ENCODE measurements at regions not wholly inside any gene's neighbourhood (a gene's known extent, or its start where the extent isn't known, plus 50 kb on each side); places are given as distances from the start of the nearest gene placed in this dataset.
A peak's percentile ranks its signal among the peaks of the same experiment; 100 is the strongest.
"Not testable (repeated sequence)": the region's sequence is repeated elsewhere in the genome, so short reads cannot be mapped to it uniquely, and the experiment has no call there.

DNA sequence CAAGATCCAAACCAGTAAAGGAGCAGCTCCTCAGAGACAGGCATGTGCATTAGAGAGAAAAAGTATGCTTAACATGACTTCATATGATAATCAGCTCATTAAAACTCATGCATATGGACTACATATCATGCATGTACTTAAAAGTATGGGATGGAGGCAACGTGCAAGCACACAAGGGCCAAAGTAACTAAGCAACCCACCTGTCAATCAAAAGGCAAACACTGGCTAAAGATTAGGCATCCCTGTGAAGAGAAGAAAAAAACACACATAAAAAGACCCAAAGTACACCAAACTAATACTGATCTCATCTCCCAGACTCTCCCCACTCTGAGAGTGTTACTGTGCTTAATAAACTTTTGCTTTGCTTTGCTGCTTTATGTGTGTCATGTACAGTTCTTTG is 61.2 kb downstream of the PPIAL4C start:
- H3K79me1 ChIP-seq (ENCODE audit: low read length): not testable (repeated sequence)

DNA sequence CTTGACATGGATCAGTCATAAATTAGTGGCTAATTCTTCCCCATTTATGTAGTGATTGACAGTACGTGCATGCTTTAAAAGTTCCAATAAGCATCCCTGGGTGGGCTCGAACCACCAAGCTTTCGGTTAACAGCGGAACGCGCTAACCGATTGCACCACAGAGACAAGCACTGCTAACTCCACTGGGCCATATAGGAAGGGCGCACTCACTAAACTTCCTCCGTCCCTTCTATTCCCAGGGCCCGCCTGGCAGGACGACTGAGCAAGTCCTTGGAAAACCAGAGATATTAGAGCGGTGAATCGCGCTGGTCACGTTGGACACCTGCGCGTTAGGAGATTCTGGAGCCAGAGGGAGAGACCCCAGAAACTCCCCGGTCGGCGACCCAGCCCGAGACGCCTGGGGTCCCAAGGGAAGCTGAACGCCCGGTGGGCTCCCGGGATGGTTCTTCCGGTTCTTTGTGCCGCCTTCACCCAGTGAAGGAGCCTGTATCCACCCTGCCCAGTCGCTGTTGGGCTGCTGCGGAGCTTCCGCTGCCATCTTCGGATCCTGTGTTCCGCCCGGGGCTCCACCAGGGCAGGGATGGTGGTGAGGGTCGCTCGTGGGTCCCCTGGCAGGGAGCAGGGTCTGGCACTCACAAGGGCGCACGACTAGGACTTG is 62.8 kb downstream of the PPIAL4C start:
- not testable (repeated sequence) for H3K18ac ChIP-seq (ENCODE audit: low read length); H3K4me2 ChIP-seq (ENCODE audit: low read length); H3K23ac ChIP-seq (ENCODE audit: low read length); H3K79me1 ChIP-seq (ENCODE audit: low read length); H4K5ac ChIP-seq (ENCODE audit: low read length); H2BK120ac ChIP-seq (ENCODE audit: low read depth, low read length); H3K4ac ChIP-seq (ENCODE audit: low read depth, low read length); H3K27me3 ChIP-seq (ENCODE audit: insufficient read depth, low read length, poor library complexity); H2AK5ac ChIP-seq (ENCODE audit: low read length); H4K8ac ChIP-seq (ENCODE audit: low read depth, low read length); H2BK15ac ChIP-seq (replicated peaks; ENCODE audit: low read depth); H3K4me1 ChIP-seq (ENCODE audit: control insufficient read depth, low read depth, low read length); H3K79me2 ChIP-seq (ENCODE audit: control insufficient read depth, insufficient read depth, low read length); H2BK5ac ChIP-seq (ENCODE audit: low read length); H3K36me3 ChIP-seq (ENCODE audit: control insufficient read depth, insufficient read depth, low read length); H3K27ac ChIP-seq (ENCODE audit: low read depth, low read length)
- WGBS (ENCODE audit: extremely low coverage, insufficient coverage, low lambda C conversion rate): no CpG with 5 or more reads among the region's 37 CpGs
- Histone ChIP-seq H3K56ac (ENCODE audit: low read length) (peak overlapping the region; percentile 70), H3K4me3 (ENCODE audit: low read length) (peak overlapping the region; percentile 29), H3K9ac (ENCODE audit: low read length) (peak overlapping the region; percentile 49)
- DNase-seq: peak; percentile 36

More for the DNA sequence above, 61.2 kb downstream of the PPIAL4C start:
- not testable (repeated sequence) for H2BK15ac ChIP-seq (replicated peaks; ENCODE audit: low read depth); H2BK120ac ChIP-seq (ENCODE audit: low read depth, low read length); H3K56ac ChIP-seq (ENCODE audit: low read length); H2BK5ac ChIP-seq (ENCODE audit: low read length); H3K79me2 ChIP-seq (ENCODE audit: control insufficient read depth, insufficient read depth, low read length); H3K4me2 ChIP-seq (ENCODE audit: low read length); H2AK5ac ChIP-seq (ENCODE audit: low read length); H4K8ac ChIP-seq (ENCODE audit: low read depth, low read length); H3K18ac ChIP-seq (ENCODE audit: low read length); H3K4ac ChIP-seq (ENCODE audit: low read depth, low read length); H3K9ac ChIP-seq (ENCODE audit: low read length); DNase-seq; H3K36me3 ChIP-seq (ENCODE audit: control insufficient read depth, insufficient read depth, low read length); H3K23ac ChIP-seq (ENCODE audit: low read length); H3K4me1 ChIP-seq (ENCODE audit: control insufficient read depth, low read depth, low read length); H4K5ac ChIP-seq (ENCODE audit: low read length); H3K27me3 ChIP-seq (ENCODE audit: insufficient read depth, low read length, poor library complexity); H3K27ac ChIP-seq (ENCODE audit: low read depth, low read length); H3K4me3 ChIP-seq (ENCODE audit: low read length)
- no CpG with 5 or more reads among the region's 1 CpG for WGBS (ENCODE audit: extremely low coverage, insufficient coverage, low lambda C conversion rate)

DNA sequence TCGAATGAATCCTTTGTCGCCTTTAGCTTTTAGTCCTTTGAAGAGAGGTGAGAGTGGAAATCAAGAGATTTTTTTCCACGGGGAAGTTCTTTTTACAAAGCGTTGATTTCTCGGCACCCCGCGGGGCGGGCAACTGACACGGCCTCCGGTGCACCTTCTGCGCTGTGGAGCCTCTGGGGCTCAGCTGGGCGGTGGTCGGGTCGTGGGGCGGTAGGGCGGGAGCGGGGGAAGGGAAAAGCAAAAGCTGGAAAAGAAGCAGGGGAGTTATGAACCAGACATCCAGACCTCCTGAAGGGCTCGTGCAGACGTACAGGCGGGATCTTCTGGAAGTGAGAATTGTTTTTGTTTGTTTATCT is 63.3 kb downstream of the PPIAL4C start:
- H4K8ac ChIP-seq (ENCODE audit: low read depth, low read length); H3K79me1 ChIP-seq (ENCODE audit: low read length); H4K5ac ChIP-seq (ENCODE audit: low read length); H3K4me1 ChIP-seq (ENCODE audit: control insufficient read depth, low read depth, low read length); H3K36me3 ChIP-seq (ENCODE audit: control insufficient read depth, insufficient read depth, low read length); H2BK15ac ChIP-seq (replicated peaks; ENCODE audit: low read depth); H2BK5ac ChIP-seq (ENCODE audit: low read length); H3K4me3 ChIP-seq (ENCODE audit: low read length); H2AK5ac ChIP-seq (ENCODE audit: low read length); H3K4me2 ChIP-seq (ENCODE audit: low read length); H3K23ac ChIP-seq (ENCODE audit: low read length); H3K27ac ChIP-seq (ENCODE audit: low read depth, low read length); H3K27me3 ChIP-seq (ENCODE audit: insufficient read depth, low read length, poor library complexity); H3K79me2 ChIP-seq (ENCODE audit: control insufficient read depth, insufficient read depth, low read length); DNase-seq; H3K4ac ChIP-seq (ENCODE audit: low read depth, low read length); H2BK120ac ChIP-seq (ENCODE audit: low read depth, low read length): not testable (repeated sequence)
- no CpG with 5 or more reads among the region's 20 CpGs for WGBS (ENCODE audit: extremely low coverage, insufficient coverage, low lambda C conversion rate)
- Histone ChIP-seq H3K9ac (ENCODE audit: low read length) (peak overlapping the region; percentile 49), H3K18ac (ENCODE audit: low read length) (peak overlapping the region; percentile 51), H3K56ac (ENCODE audit: low read length) (peak overlapping the region; percentile 67)

DNA sequence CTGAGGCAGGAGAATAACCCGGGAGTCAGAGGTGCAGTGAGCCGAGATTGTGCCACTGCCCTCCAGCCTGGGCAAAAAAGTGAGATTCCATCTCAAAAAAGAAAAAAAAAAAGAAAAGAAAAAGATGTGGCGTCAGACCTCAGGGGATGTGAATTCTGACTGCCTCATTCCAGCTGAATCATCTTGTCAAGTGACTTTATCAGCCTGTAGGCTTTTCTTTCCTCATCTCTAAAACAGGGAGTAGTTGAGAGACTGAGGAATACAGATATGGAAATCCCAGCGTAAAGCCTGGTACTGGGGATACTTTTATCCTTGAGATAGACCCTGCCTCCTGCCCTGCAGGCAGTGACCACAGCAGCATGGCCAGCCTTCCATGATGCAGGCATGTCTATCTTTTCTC is 74.1 kb downstream of the PPIAL4C start:
- H4K5ac ChIP-seq (ENCODE audit: low read length); H3K4me3 ChIP-seq (ENCODE audit: low read length); H3K36me3 ChIP-seq (ENCODE audit: control insufficient read depth, insufficient read depth, low read length); DNase-seq; H3K23ac ChIP-seq (ENCODE audit: low read length); H3K79me1 ChIP-seq (ENCODE audit: low read length); H3K4me2 ChIP-seq (ENCODE audit: low read length); H3K4ac ChIP-seq (ENCODE audit: low read depth, low read length); H2BK120ac ChIP-seq (ENCODE audit: low read depth, low read length); H3K56ac ChIP-seq (ENCODE audit: low read length); H3K27me3 ChIP-seq (ENCODE audit: insufficient read depth, low read length, poor library complexity); H2AK5ac ChIP-seq (ENCODE audit: low read length); H3K18ac ChIP-seq (ENCODE audit: low read length); H3K9ac ChIP-seq (ENCODE audit: low read length); H3K27ac ChIP-seq (ENCODE audit: low read depth, low read length); H2BK15ac ChIP-seq (replicated peaks; ENCODE audit: low read depth); H3K4me1 ChIP-seq (ENCODE audit: control insufficient read depth, low read depth, low read length); H2BK5ac ChIP-seq (ENCODE audit: low read length); H3K79me2 ChIP-seq (ENCODE audit: control insufficient read depth, insufficient read depth, low read length); H4K8ac ChIP-seq (ENCODE audit: low read depth, low read length): not testable (repeated sequence)
- no CpG with 5 or more reads among the region's 4 CpGs for whole genome bisulfite sequencing (ENCODE audit: extremely low coverage, insufficient coverage, low lambda C conversion rate)

DNA sequence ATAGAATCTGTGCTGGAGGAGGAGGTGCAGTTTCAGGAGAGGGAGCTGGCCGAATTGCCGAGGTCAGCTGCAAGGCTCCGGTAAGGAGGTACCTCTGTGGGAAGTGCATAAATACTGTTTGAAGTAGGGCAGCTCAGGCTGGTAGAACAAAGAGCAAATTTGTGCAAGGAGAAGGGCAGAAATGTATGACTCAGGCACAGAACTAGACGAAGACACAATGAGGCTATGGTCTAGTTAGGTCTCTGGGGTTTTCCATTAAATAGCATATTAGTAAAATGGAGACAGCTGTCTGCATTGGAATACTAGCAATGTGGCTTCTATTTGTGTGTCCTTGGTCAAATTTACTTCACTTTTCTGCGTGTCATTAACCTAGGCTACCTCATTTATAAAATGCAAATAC is 74.5 kb downstream of the PPIAL4C start:
- H3K27me3 ChIP-seq (ENCODE audit: insufficient read depth, low read length, poor library complexity); H4K5ac ChIP-seq (ENCODE audit: low read length); H3K23ac ChIP-seq (ENCODE audit: low read length); H3K4me2 ChIP-seq (ENCODE audit: low read length); H3K4me1 ChIP-seq (ENCODE audit: control insufficient read depth, low read depth, low read length); H3K4ac ChIP-seq (ENCODE audit: low read depth, low read length); H3K4me3 ChIP-seq (ENCODE audit: low read length); H3K56ac ChIP-seq (ENCODE audit: low read length); H3K36me3 ChIP-seq (ENCODE audit: control insufficient read depth, insufficient read depth, low read length); H3K18ac ChIP-seq (ENCODE audit: low read length); H3K79me2 ChIP-seq (ENCODE audit: control insufficient read depth, insufficient read depth, low read length); H3K79me1 ChIP-seq (ENCODE audit: low read length); H2BK5ac ChIP-seq (ENCODE audit: low read length); H4K8ac ChIP-seq (ENCODE audit: low read depth, low read length); H2BK15ac ChIP-seq (replicated peaks; ENCODE audit: low read depth); H2AK5ac ChIP-seq (ENCODE audit: low read length); DNase-seq; H2BK120ac ChIP-seq (ENCODE audit: low read depth, low read length); H3K27ac ChIP-seq (ENCODE audit: low read depth, low read length); H3K9ac ChIP-seq (ENCODE audit: low read length): not testable (repeated sequence)
- no CpG with 5 or more reads among the region's 5 CpGs for WGBS (ENCODE audit: extremely low coverage, insufficient coverage, low lambda C conversion rate)

DNA sequence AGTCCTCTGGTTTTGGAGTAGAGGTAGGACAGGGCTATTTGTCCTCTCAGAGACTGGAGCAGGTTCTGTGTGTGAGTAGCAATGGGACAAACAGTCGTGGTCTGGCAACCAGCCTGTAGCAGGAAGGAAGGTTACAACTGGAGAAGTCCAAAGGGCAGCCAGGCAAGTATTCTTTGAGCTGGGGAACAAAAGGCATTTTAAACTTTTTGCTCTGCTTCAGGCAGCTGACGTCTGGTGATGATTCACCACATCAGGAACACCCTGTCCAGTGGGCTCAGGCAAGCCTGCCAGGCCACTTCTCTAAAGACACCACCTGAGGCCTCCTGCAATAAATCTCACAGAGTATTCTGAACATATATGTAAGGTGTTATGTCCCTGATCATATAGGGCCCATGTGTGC is 81.0 kb downstream of the PPIAL4C start:
- no CpG with 5 or more reads among the region's 2 CpGs for WGBS (ENCODE audit: extremely low coverage, insufficient coverage, low lambda C conversion rate)
- not testable (repeated sequence) for H2BK5ac ChIP-seq (ENCODE audit: low read length); H2AK5ac ChIP-seq (ENCODE audit: low read length); H3K56ac ChIP-seq (ENCODE audit: low read length); H3K23ac ChIP-seq (ENCODE audit: low read length); H3K36me3 ChIP-seq (ENCODE audit: control insufficient read depth, insufficient read depth, low read length); H3K4me2 ChIP-seq (ENCODE audit: low read length); H2BK15ac ChIP-seq (replicated peaks; ENCODE audit: low read depth); H4K8ac ChIP-seq (ENCODE audit: low read depth, low read length); H3K4me1 ChIP-seq (ENCODE audit: control insufficient read depth, low read depth, low read length); H3K27me3 ChIP-seq (ENCODE audit: insufficient read depth, low read length, poor library complexity); H3K79me1 ChIP-seq (ENCODE audit: low read length); H3K79me2 ChIP-seq (ENCODE audit: control insufficient read depth, insufficient read depth, low read length); H3K18ac ChIP-seq (ENCODE audit: low read length); H2BK120ac ChIP-seq (ENCODE audit: low read depth, low read length); H3K4ac ChIP-seq (ENCODE audit: low read depth, low read length); DNase-seq; H4K5ac ChIP-seq (ENCODE audit: low read length); H3K4me3 ChIP-seq (ENCODE audit: low read length); H3K9ac ChIP-seq (ENCODE audit: low read length); H3K27ac ChIP-seq (ENCODE audit: low read depth, low read length)
